GM12891 (cell line): ENCODE measurements at regions not wholly inside any gene's neighbourhood (a gene's known extent, or its start where the extent isn't known, plus 50 kb on each side); places are given as distances from the start of the nearest gene placed in this dataset.

Experiments
- PAX5 ChIP-seq: IDR thresholded peaks from 2 replicates; pipeline ENCODE4 v1.6.1; 2011; ENCODE audit warnings: low read length, moderate library complexity, mild to moderate bottlenecking; ENCODE audit not compliant: insufficient read depth, severe bottlenecking
- POLR2A ChIP-seq: IDR thresholded peaks from 2 replicates; pipeline ENCODE4 v1.6.1; 2011; ENCODE audit warnings: low read depth, low read length, control low read depth
- POLR2AphosphoS5 ChIP-seq: IDR thresholded peaks from 2 replicates; pipeline ENCODE4 v1.6.1; 2011; ENCODE audit warnings: low read depth, low read length, control low read depth
- POU2F2 ChIP-seq: IDR thresholded peaks from 2 replicates; pipeline ENCODE4 v1.6.1; 2011; ENCODE audit warnings: low read depth, mild to moderate bottlenecking, control low read depth, low read length, moderate library complexity
- SPI1 ChIP-seq: IDR thresholded peaks from 2 replicates; pipeline ENCODE4 v1.6.1; 2011; ENCODE audit warnings: low read depth, low read length, control low read depth
- TAF1 ChIP-seq: IDR thresholded peaks from 2 replicates; pipeline ENCODE4 v1.6.1; 2011; ENCODE audit warnings: low read depth, low read length, control low read depth

DNA sequence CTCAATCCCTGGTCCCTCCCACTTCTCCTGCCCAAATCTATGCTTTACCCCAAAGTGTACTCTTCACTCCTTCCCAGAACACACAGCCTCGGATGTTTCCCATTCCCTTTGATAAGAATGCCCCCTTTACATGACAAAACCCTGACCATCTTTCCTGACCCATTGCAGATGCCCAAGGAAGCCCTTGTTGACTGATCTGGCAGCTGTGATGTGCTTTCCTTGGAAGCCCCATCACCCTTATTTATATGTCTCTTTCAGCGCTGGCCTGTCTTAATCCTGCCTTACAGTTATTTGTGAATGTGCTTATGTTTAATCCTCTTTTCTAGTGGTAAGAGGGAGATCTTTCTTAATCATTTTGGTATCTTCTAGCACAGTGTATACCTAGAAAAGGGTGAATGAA lies 523.1 kb downstream of the CD83 start:
- no peak for TF ChIP-seq POLR2A
- no peak for TF ChIP-seq POLR2AphosphoS5
- no peak for TF ChIP-seq TAF1
- no peak for TF ChIP-seq SPI1
- no peak for TF ChIP-seq POU2F2
- TF ChIP-seq PAX5: no peak
